MM.1S (cell line): ENCODE measurements at regions not wholly inside any gene's neighbourhood (a gene's known extent, or its start where the extent isn't known, plus 50 kb on each side); places are given as distances from the start of the nearest gene placed in this dataset.

ENCODE experiments used
- DNase-seq: peaks from one replicate; pipeline ENCODE4 v3.0.0-alpha.2; 2015
- H2AFZ ChIP-seq: fragments of 300-600 bp; sonication (generic); 2 replicates; pipeline ENCODE4 v1.6.0; 2016; ENCODE audit warnings: antibody characterized with exemption, low read length
- H3F3A ChIP-seq: fragments of 300-600 bp; sonication (generic); 2 replicates; pipeline ENCODE4 v1.6.1; 2016; ENCODE audit warnings: mild to moderate bottlenecking, antibody characterized with exemption, low read length, moderate library complexity, mixed read lengths; ENCODE audit not compliant: insufficient read depth
- H3K27ac ChIP-seq: fragments of 300-600 bp; sonication (generic); 2 replicates; pipeline ENCODE4 v1.5.1; 2016; ENCODE audit warnings: mild to moderate bottlenecking, low read length
- H3K27me3 ChIP-seq: fragments of 300-600 bp; sonication (generic); replicated peaks from 2 replicates; pipeline ENCODE4 v1.6.0; 2016; ENCODE audit warnings: low read length; ENCODE audit not compliant: insufficient read depth
- H3K36me3 ChIP-seq: fragments of 300-600 bp; sonication (generic); replicated peaks from 2 replicates; pipeline ENCODE4 v1.6.1; 2016; ENCODE audit warnings: mild to moderate bottlenecking, low read length, mixed read lengths; ENCODE audit not compliant: insufficient read depth
- H3K4me1 ChIP-seq: fragments of 300-600 bp; sonication (generic); 2 replicates; pipeline ENCODE4 v1.6.1; 2016; ENCODE audit warnings: low read length, mixed read lengths
- H3K4me2 ChIP-seq: fragments of 300-600 bp; sonication (generic); 2 replicates; pipeline ENCODE4 v1.6.0; 2016; ENCODE audit warnings: low read depth, low read length
- H3K4me3 ChIP-seq: fragments of 300-600 bp; sonication (generic); 2 replicates; pipeline ENCODE4 v1.5.1; 2016; ENCODE audit warnings: low read length, mixed read lengths
- H3K79me2 ChIP-seq: fragments of 300-600 bp; sonication (generic); 2 replicates; pipeline ENCODE4 v1.6.1; 2016; ENCODE audit warnings: mixed run types, low read length, mixed read lengths
- H3K9ac ChIP-seq: fragments of 300-600 bp; sonication (generic); 2 replicates; pipeline ENCODE4 v1.6.1; 2016; ENCODE audit warnings: low read length, mixed read lengths
- H3K9me2 ChIP-seq: fragments of 300-600 bp; sonication (generic); replicated peaks from 2 replicates; pipeline ENCODE4 v1.6.1; 2016; ENCODE audit warnings: mild to moderate bottlenecking, low read length, mixed read lengths; ENCODE audit not compliant: insufficient read depth
- H3K9me3 ChIP-seq: fragments of 300-600 bp; sonication (generic); replicated peaks from 2 replicates; pipeline ENCODE4 v1.6.1; 2016; ENCODE audit warnings: mild to moderate bottlenecking, low read length, mixed read lengths; ENCODE audit not compliant: insufficient read depth
- H4K20me1 ChIP-seq: fragments of 300-600 bp; sonication (generic); 2 replicates; pipeline ENCODE4 v1.6.1; 2016; ENCODE audit warnings: mild to moderate bottlenecking, low read length, moderate library complexity, mixed read lengths; ENCODE audit not compliant: insufficient read depth
- CTCF ChIP-seq: fragments of 300-600 bp; sonication (generic); IDR thresholded peaks from 2 replicates; pipeline ENCODE4 v1.5.1; 2016; ENCODE audit warnings: antibody characterized with exemption, low read length, mixed read lengths
- EZH2 ChIP-seq: fragments of 300-600 bp; sonication (generic); optimal IDR thresholded peaks from 2 replicates; pipeline ENCODE3; 2017; ENCODE audit warnings: low read depth, mild to moderate bottlenecking, antibody characterized with exemption, low read length, mixed read lengths
- EZH2phosphoT487 ChIP-seq: fragments of 300-600 bp; sonication (generic); IDR thresholded peaks from 2 replicates; pipeline ENCODE4 v1.6.1; 2018; ENCODE audit warnings: antibody characterized with exemption, low read length

GRCh38 chr12:127282786-127283565 is 984.0 kb upstream of the TMEM132C start:
- no peak overlapping the region for H3K27ac ChIP-seq
- no peaks in the 10 kb centered on the region for H3K36me3 ChIP-seq
- TF ChIP-seq EZH2phosphoT487 (no peak), CTCF (no peak)
- no peak overlapping the region for H3K9ac ChIP-seq
- no peak for DNase-seq
- no peak overlapping the region for H3K4me2 ChIP-seq
- H3K9me3 ChIP-seq = no peaks in the 10 kb centered on the region
- no peaks in the 10 kb centered on the region for H3K27me3 ChIP-seq
- no peaks in the 10 kb centered on the region for H4K20me1 ChIP-seq
- no peaks in the 10 kb centered on the region for H3K4me1 ChIP-seq
- H3K9me2 ChIP-seq = no peaks in the 10 kb centered on the region
- no peaks in the 10 kb centered on the region for H3K79me2 ChIP-seq
- no peak overlapping the region for H2AFZ ChIP-seq
- H3K4me3 ChIP-seq = no peak overlapping the region
- no peaks in the 10 kb centered on the region for H3F3A ChIP-seq

- no peaks in the 10 kb centered on the region for H3K36me3 ChIP-seq
- no peaks in the 10 kb centered on the region for H3K79me2 ChIP-seq
- H3K4me3 ChIP-seq = no peak overlapping the region
- TF ChIP-seq EZH2phosphoT487 (no peak), CTCF (no peak), EZH2 (no peak)
- DNase-seq = no peak
- H3F3A ChIP-seq = no peaks in the 10 kb centered on the region
- no peaks in the 10 kb centered on the region for H3K9me3 ChIP-seq
- H3K27me3 ChIP-seq = no peaks in the 10 kb centered on the region
- H2AFZ ChIP-seq = no peak overlapping the region
- H3K9me2 ChIP-seq = no peaks in the 10 kb centered on the region
- H3K27ac ChIP-seq = no peak overlapping the region
- H3K4me1 ChIP-seq = no peaks in the 10 kb centered on the region
- H3K9ac ChIP-seq = no peak overlapping the region
- H3K4me2 ChIP-seq = no peak overlapping the region
- no peaks in the 10 kb centered on the region for H4K20me1 ChIP-seq
Observed at GRCh38 chr12:127284021-127284420, 982.9 kb upstream of the TMEM132C start.

- Histone ChIP-seq H2AFZ (no peak overlapping the region), H3K4me3 (no peak overlapping the region), H3K4me1 (no peaks in the 10 kb centered on the region), H3F3A (no peaks in the 10 kb centered on the region), H3K9me2 (no peaks in the 10 kb centered on the region), H3K36me3 (no peaks in the 10 kb centered on the region), H3K27me3 (no peaks in the 10 kb centered on the region), H4K20me1 (no peaks in the 10 kb centered on the region), H3K9me3 (no peaks in the 10 kb centered on the region), H3K4me2 (no peak overlapping the region), H3K27ac (no peak overlapping the region), H3K9ac (no peak overlapping the region), H3K79me2 (no peaks in the 10 kb centered on the region)
- DNase-seq = no peak
- TF ChIP-seq EZH2phosphoT487 (no peak), CTCF (no peak), EZH2 (no peak)
Observed at GRCh38 chr12:127284870-127285431, 982.0 kb upstream of the TMEM132C start.
